ENCODE measurements at regions not wholly inside any gene's neighbourhood (a gene's known extent, or its start where the extent isn't known, plus 50 kb on each side); places are given as distances from the start of the nearest gene placed in this dataset.

DNA sequence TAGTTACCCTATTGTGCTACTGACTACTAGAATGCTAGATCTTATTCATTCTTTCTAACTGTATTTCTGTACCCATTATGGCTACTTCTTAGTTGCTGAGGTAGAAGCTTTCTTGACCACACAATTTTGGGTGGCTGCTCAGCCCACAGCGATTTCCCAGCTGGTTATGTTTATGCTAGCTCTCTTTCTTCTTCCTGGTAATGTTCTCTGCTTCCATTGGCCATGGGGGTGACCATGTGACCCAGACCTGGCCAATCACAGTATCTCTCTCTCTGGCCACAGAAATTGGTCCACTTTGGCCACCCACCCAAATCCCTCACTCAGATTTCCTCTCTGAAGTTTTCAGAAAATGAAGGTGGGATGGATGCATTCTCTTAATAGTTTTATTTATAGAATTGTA is 427.9 kb upstream of the CLINT1 start:
- DNase-seq (no peak), ATAC-seq (no peak)
- 95% methylated on average over 1 of the region's 1 CpG for WGBS (ENCODE audit: insufficient coverage)
- H3K9me3 Mint-ChIP-seq: no peaks in the 10 kb centered on the region
- Histone ChIP-seq H3K4me3 (ENCODE audit: low read length) (no peak overlapping the region), H3K27ac (ENCODE audit: low read length) (no peak overlapping the region), H3K27me3 (ENCODE audit: control insufficient read depth, insufficient read depth, low read length) (no peaks in the 10 kb centered on the region), H3K36me3 (ENCODE audit: control insufficient read depth, insufficient read depth, low read length) (no peaks in the 10 kb centered on the region), H3K9me3 (ENCODE audit: control insufficient read depth, insufficient read depth, low read length) (no peaks in the 10 kb centered on the region), H3K4me1 (ENCODE audit: control insufficient read depth, insufficient read depth, low read length) (no peaks in the 10 kb centered on the region)
- no peak overlapping the region for H3K27ac Mint-ChIP-seq
- no peaks in the 10 kb centered on the region for H3K4me1 Mint-ChIP-seq
- no peaks in the 10 kb centered on the region for H3K36me3 Mint-ChIP-seq
- TF ChIP-seq, protein P1, sequence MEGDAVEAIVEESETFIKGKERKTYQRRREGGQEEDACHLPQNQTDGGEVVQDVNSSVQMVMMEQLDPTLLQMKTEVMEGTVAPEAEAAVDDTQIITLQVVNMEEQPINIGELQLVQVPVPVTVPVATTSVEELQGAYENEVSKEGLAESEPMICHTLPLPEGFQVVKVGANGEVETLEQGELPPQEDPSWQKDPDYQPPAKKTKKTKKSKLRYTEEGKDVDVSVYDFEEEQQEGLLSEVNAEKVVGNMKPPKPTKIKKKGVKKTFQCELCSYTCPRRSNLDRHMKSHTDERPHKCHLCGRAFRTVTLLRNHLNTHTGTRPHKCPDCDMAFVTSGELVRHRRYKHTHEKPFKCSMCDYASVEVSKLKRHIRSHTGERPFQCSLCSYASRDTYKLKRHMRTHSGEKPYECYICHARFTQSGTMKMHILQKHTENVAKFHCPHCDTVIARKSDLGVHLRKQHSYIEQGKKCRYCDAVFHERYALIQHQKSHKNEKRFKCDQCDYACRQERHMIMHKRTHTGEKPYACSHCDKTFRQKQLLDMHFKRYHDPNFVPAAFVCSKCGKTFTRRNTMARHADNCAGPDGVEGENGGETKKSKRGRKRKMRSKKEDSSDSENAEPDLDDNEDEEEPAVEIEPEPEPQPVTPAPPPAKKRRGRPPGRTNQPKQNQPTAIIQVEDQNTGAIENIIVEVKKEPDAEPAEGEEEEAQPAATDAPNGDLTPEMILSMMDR (IDR thresholded peaks at IDR 0.05): no peak
- H3K27me3 Mint-ChIP-seq (ENCODE audit: low read depth in 2 of 2): no peaks in the 10 kb centered on the region
- H3K4me3 Mint-ChIP-seq: no peak overlapping the region
- intact Hi-C loops (cut with micrococcal nuclease): no loop called here

DNA sequence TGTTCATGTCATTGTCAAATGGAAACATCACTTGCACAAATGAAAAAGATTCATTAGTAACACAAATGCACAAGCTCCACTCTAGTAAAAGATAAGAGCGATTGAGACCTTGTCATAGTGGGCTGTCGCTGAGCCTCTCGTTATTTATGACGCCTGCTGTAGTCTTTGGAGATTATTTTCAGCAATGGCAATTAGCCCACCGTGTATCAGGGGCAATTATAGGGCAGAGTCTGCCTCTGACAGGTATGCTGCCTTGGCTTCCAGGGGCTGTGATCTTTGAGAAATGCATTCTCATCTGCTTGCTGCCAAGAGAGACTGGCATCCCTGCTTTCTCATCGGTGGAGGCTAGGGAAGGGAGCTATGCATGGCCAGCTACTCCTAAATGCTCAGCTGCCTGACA is 426.8 kb upstream of the CLINT1 start:
- no peaks in the 10 kb centered on the region for H3K9me3 Mint-ChIP-seq
- no peak overlapping the region for H3K4me3 ChIP-seq (ENCODE audit: low read length)
- WGBS (ENCODE audit: insufficient coverage): 93% methylated on average over 6 of the region's 6 CpGs
- no peaks in the 10 kb centered on the region for H3K9me3 ChIP-seq (ENCODE audit: control insufficient read depth, insufficient read depth, low read length)
- H3K27ac ChIP-seq (ENCODE audit: low read length): no peak overlapping the region
- TF ChIP-seq, protein P1 (IDR thresholded peaks at IDR 0.05): no peak
- DNase-seq (no peak), ATAC-seq (no peak)
- no peaks in the 10 kb centered on the region for H3K27me3 ChIP-seq (ENCODE audit: control insufficient read depth, insufficient read depth, low read length)
- H3K4me1 Mint-ChIP-seq: no peaks in the 10 kb centered on the region
- intact Hi-C loops (cut with micrococcal nuclease): no loop called here
- no peak overlapping the region for H3K27ac Mint-ChIP-seq
- H3K4me3 Mint-ChIP-seq: no peak overlapping the region
- no peaks in the 10 kb centered on the region for H3K4me1 ChIP-seq (ENCODE audit: control insufficient read depth, insufficient read depth, low read length)
- no peaks in the 10 kb centered on the region for H3K27me3 Mint-ChIP-seq (ENCODE audit: low read depth in 2 of 2)
- H3K36me3 Mint-ChIP-seq: no peaks in the 10 kb centered on the region
- no peaks in the 10 kb centered on the region for H3K36me3 ChIP-seq (ENCODE audit: control insufficient read depth, insufficient read depth, low read length)

DNA sequence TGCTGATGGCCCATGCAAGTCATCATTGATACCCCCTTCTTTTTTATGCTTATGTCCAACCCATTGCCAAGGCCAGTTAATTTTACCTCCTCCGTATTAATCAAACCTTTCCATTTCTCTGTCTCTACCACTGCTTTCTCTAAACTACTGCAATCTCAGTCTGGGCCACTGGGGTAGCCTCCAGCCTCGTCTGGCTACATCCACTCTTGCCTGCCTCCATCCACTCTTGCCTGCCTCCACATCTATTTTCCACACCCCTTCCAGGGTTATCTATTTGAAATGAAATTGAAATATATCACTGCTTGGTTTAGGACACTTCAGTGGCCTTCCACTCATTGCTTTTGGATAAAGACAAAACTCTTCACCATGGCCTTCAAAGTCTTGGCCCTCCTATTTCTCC is 425.3 kb upstream of the CLINT1 start:
- Histone ChIP-seq H3K4me3 (ENCODE audit: low read length) (no peak overlapping the region), H3K36me3 (ENCODE audit: control insufficient read depth, insufficient read depth, low read length) (no peaks in the 10 kb centered on the region), H3K4me1 (ENCODE audit: control insufficient read depth, insufficient read depth, low read length) (no peaks in the 10 kb centered on the region), H3K27me3 (ENCODE audit: control insufficient read depth, insufficient read depth, low read length) (no peaks in the 10 kb centered on the region), H3K27ac (ENCODE audit: low read length) (no peak overlapping the region), H3K9me3 (ENCODE audit: control insufficient read depth, insufficient read depth, low read length) (no peaks in the 10 kb centered on the region)
- 75% methylated on average over 2 of the region's 2 CpGs for WGBS (ENCODE audit: insufficient coverage)
- Mint-ChIP-seq H3K4me3 (no peak overlapping the region), H3K36me3 (no peaks in the 10 kb centered on the region), H3K27ac (no peak overlapping the region), H3K4me1 (no peaks in the 10 kb centered on the region), H3K27me3 (ENCODE audit: low read depth in 2 of 2) (no peaks in the 10 kb centered on the region), H3K9me3 (no peaks in the 10 kb centered on the region)
- TF ChIP-seq, protein P1 (IDR thresholded peaks at IDR 0.05): no peak
- ATAC-seq (no peak), DNase-seq (no peak)
- intact Hi-C loops (cut with micrococcal nuclease): no loop called here

DNA sequence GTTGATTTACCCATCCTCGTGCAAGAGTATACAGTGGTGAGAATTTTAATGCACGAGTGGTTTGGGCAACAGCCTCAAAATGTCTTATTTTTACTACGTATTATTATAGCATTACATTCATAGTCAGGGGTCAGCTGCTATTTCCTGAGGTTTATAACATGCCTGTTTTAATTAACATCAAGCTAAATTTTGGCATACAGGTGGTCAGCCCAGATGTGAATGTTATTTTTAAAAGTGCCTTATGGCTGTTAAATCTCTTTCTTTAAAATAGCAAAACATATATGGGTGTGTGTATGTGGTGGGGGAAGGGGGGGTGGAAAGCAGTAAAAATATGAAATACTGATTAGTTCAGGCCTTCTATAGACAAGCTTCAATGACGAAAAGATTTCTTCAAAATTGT is 424.5 kb upstream of the CLINT1 start:
- H3K4me3 Mint-ChIP-seq: no peak overlapping the region
- no peaks in the 10 kb centered on the region for H3K4me1 ChIP-seq (ENCODE audit: control insufficient read depth, insufficient read depth, low read length)
- no peak for DNase-seq
- H3K27ac Mint-ChIP-seq: no peak overlapping the region
- no peaks in the 10 kb centered on the region for H3K9me3 ChIP-seq (ENCODE audit: control insufficient read depth, insufficient read depth, low read length)
- no peaks in the 10 kb centered on the region for H3K27me3 ChIP-seq (ENCODE audit: control insufficient read depth, insufficient read depth, low read length)
- TF ChIP-seq, protein P1 (IDR thresholded peaks at IDR 0.05): no peak
- ATAC-seq: no peak
- no peak overlapping the region for H3K27ac ChIP-seq (ENCODE audit: low read length)
- no peak overlapping the region for H3K4me3 ChIP-seq (ENCODE audit: low read length)
- no peaks in the 10 kb centered on the region for H3K36me3 Mint-ChIP-seq
- H3K27me3 Mint-ChIP-seq (ENCODE audit: low read depth in 2 of 2): no peaks in the 10 kb centered on the region
- H3K36me3 ChIP-seq (ENCODE audit: control insufficient read depth, insufficient read depth, low read length): no peaks in the 10 kb centered on the region
- intact Hi-C loops (cut with micrococcal nuclease): no loop called here
- WGBS (ENCODE audit: insufficient coverage): 75% methylated on average over 3 of the region's 4 CpGs
- no peaks in the 10 kb centered on the region for H3K4me1 Mint-ChIP-seq
- H3K9me3 Mint-ChIP-seq: no peaks in the 10 kb centered on the region

Data from natural killer cell (primary cell).